ENCODE measurements at regions not wholly inside any gene's neighbourhood (a gene's known extent, or its start where the extent isn't known, plus 50 kb on each side); places are given as distances from the start of the nearest gene placed in this dataset.

DNA sequence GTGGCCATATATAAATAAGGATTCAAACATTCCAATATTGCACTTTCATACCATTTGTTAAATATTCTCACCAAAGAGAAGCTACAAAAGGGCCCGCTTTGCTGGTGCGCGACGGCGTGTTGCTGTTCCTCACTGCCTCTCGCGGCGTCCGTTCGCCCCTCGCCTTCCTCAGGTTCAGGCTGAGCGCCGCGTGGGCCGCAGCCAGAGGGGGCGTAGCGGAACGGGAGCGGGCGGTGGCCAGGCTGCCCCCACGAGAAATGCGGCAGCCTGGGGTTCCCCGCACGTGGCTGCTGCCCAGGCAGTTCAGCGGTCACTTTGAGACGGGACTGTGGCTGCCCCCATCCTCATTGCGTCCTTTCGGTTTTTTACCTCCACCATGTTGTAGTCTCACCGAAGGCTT is 67.3 kb upstream of the VWDE start:
- ChIA-PET POLR2A (interaction anchor here (0.7 kb wide), 1 partner anchor 939 kb away, joined by 3 read pairs; no protein-coding TSS in a partner anchor), CTCF (interaction anchor here (0.6 kb wide), 1 partner anchor 851 kb away, joined by 3 read pairs; no protein-coding TSS in a partner anchor)
- intact Hi-C loops (cut with micrococcal nuclease; ENCODE audit: unreplicated experiment) = no loop called here
- Histone ChIP-seq H3K36me3 (ENCODE audit: control insufficient read depth, insufficient read depth, low read length) (no peaks in the 10 kb centered on the region), H3K27ac (ENCODE audit: low read length) (no peak overlapping the region), H3K4me1 (ENCODE audit: control insufficient read depth, insufficient read depth, low read length) (no peaks in the 10 kb centered on the region), H3K27me3 (ENCODE audit: control insufficient read depth, insufficient read depth, low read length) (no peaks in the 10 kb centered on the region), H3K9me3 (ENCODE audit: control insufficient read depth, insufficient read depth, low read depth, low read length) (no peaks in the 10 kb centered on the region), H3K4me3 (ENCODE audit: low read depth in 2 of 2, low read length in 2 of 2) (no peak overlapping the region)
- TF ChIP-seq TCF7L2 (IDR thresholded peaks at IDR 0.05; ENCODE audit: low read depth, low read length) (no peak), POLR2AphosphoS5 (IDR thresholded peaks at IDR 0.05; ENCODE audit: low read depth, low read length) (no peak), SIN3A (IDR thresholded peaks at IDR 0.05; ENCODE audit: borderline replicate concordance, insufficient read depth, low read depth, low read length) (no peak)
- TF ChIP-seq, protein P1, sequence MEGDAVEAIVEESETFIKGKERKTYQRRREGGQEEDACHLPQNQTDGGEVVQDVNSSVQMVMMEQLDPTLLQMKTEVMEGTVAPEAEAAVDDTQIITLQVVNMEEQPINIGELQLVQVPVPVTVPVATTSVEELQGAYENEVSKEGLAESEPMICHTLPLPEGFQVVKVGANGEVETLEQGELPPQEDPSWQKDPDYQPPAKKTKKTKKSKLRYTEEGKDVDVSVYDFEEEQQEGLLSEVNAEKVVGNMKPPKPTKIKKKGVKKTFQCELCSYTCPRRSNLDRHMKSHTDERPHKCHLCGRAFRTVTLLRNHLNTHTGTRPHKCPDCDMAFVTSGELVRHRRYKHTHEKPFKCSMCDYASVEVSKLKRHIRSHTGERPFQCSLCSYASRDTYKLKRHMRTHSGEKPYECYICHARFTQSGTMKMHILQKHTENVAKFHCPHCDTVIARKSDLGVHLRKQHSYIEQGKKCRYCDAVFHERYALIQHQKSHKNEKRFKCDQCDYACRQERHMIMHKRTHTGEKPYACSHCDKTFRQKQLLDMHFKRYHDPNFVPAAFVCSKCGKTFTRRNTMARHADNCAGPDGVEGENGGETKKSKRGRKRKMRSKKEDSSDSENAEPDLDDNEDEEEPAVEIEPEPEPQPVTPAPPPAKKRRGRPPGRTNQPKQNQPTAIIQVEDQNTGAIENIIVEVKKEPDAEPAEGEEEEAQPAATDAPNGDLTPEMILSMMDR (IDR thresholded peaks at IDR 0.05) = no peak
- TF ChIP-seq, protein P2, sequence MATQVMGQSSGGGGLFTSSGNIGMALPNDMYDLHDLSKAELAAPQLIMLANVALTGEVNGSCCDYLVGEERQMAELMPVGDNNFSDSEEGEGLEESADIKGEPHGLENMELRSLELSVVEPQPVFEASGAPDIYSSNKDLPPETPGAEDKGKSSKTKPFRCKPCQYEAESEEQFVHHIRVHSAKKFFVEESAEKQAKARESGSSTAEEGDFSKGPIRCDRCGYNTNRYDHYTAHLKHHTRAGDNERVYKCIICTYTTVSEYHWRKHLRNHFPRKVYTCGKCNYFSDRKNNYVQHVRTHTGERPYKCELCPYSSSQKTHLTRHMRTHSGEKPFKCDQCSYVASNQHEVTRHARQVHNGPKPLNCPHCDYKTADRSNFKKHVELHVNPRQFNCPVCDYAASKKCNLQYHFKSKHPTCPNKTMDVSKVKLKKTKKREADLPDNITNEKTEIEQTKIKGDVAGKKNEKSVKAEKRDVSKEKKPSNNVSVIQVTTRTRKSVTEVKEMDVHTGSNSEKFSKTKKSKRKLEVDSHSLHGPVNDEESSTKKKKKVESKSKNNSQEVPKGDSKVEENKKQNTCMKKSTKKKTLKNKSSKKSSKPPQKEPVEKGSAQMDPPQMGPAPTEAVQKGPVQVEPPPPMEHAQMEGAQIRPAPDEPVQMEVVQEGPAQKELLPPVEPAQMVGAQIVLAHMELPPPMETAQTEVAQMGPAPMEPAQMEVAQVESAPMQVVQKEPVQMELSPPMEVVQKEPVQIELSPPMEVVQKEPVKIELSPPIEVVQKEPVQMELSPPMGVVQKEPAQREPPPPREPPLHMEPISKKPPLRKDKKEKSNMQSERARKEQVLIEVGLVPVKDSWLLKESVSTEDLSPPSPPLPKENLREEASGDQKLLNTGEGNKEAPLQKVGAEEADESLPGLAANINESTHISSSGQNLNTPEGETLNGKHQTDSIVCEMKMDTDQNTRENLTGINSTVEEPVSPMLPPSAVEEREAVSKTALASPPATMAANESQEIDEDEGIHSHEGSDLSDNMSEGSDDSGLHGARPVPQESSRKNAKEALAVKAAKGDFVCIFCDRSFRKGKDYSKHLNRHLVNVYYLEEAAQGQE (IDR thresholded peaks at IDR 0.05; ENCODE audit: insufficient read depth in 1 of 2, low read depth in 2 of 2, low read length in 1 of 2) = no peak
- no peak for ATAC-seq
- BruUV-seq (replicated peaks) = no TSS peak
- no peak for DNase-seq (ENCODE audit: low read depth, low spot score)
- in situ Hi-C loops (cut with HindIII; ENCODE audit: low pct_unique_long_range_greater_than_20kb, low sequenced_read_pairs) = no loop called here

DNA sequence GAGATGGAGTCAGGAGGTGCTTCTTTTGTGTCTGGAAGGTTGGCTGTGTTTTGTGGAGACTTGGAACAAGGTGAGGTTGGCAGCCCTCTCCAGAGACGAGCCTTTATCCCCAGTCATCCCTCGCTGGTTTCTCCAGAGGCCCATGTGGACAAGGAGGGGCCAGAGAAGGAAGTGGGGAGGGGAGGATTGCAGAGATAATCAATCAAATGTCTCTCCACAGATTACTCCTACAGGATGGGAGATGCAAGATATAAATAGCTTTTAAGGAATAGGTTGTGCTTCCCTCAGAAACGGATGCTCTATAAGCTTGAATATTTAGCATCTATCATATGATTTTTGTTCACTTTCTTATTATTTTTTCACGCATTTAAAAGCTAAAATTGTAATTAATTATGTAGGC is 70.4 kb upstream of the VWDE start:
- H3K27ac ChIP-seq (ENCODE audit: low read length) = no peak overlapping the region
- no peak for DNase-seq (ENCODE audit: low read depth, low spot score)
- no peaks in the 10 kb centered on the region for H3K4me1 ChIP-seq (ENCODE audit: control insufficient read depth, insufficient read depth, low read length)
- CTCF ChIA-PET = no interaction called here
- TF ChIP-seq SIN3A (IDR thresholded peaks at IDR 0.05; ENCODE audit: borderline replicate concordance, insufficient read depth, low read depth, low read length) (no peak), POLR2AphosphoS5 (IDR thresholded peaks at IDR 0.05; ENCODE audit: low read depth, low read length) (no peak), TCF7L2 (IDR thresholded peaks at IDR 0.05; ENCODE audit: low read depth, low read length) (no peak)
- TF ChIP-seq, protein P2 (IDR thresholded peaks at IDR 0.05; ENCODE audit: insufficient read depth in 1 of 2, low read depth in 2 of 2, low read length in 1 of 2) = no peak
- TF ChIP-seq, protein P1 (IDR thresholded peaks at IDR 0.05) = no peak
- intact Hi-C loops (cut with micrococcal nuclease; ENCODE audit: unreplicated experiment) (no loop called here), in situ Hi-C loops (cut with HindIII; ENCODE audit: low pct_unique_long_range_greater_than_20kb, low sequenced_read_pairs) (no loop called here)
- H3K4me3 ChIP-seq (ENCODE audit: low read depth in 2 of 2, low read length in 2 of 2) = no peak overlapping the region
- no peaks in the 10 kb centered on the region for H3K36me3 ChIP-seq (ENCODE audit: control insufficient read depth, insufficient read depth, low read length)
- H3K27me3 ChIP-seq (ENCODE audit: control insufficient read depth, insufficient read depth, low read length) = no peaks in the 10 kb centered on the region
- no TSS peak for BruUV-seq (replicated peaks)
- no peaks in the 10 kb centered on the region for H3K9me3 ChIP-seq (ENCODE audit: control insufficient read depth, insufficient read depth, low read depth, low read length)
- POLR2A ChIA-PET = no interaction called here
- no peak for ATAC-seq
